A673 (cell line): ENCODE measurements at regions not wholly inside any gene's neighbourhood (a gene's known extent, or its start where the extent isn't known, plus 50 kb on each side); places are given as distances from the start of the nearest gene placed in this dataset.

Experiments
- CTCF ChIP-seq: fragments of 300-800, 200-600 bp; sonication (generic); conservative IDR thresholded peaks from 2 replicates; pipeline ENCODE4 v1.5.1; 2017; ENCODE audit warnings: low read depth, mild to moderate bottlenecking, antibody characterized with exemption, low read length, moderate library complexity, mixed read lengths
- EZH2 ChIP-seq: fragments of 200-600 bp; sonication (generic); IDR thresholded peaks from 2 replicates; pipeline ENCODE4 v1.6.1; 2017; ENCODE audit warnings: borderline replicate concordance, low read depth, mild to moderate bottlenecking, mixed read lengths, antibody characterized with exemption, low read length; ENCODE audit not compliant: poor library complexity, severe bottlenecking

GRCh38 chr1:29581256-29581655, 344.9 kb downstream of the PTPRU start:
- TF ChIP-seq CTCF: no peak
- no peak for TF ChIP-seq EZH2
